Glutamatergic neuron (in vitro differentiated cells): ENCODE measurements at regions not wholly inside any gene's neighbourhood (a gene's known extent, or its start where the extent isn't known, plus 50 kb on each side); places are given as distances from the start of the nearest gene placed in this dataset.
A peak's percentile ranks its signal among the peaks of the same experiment; 100 is the strongest.
"Not testable (repeated sequence)": the region's sequence is repeated elsewhere in the genome, so short reads cannot be mapped to it uniquely, and the experiment has no call there.

Experiments
- DNase-seq: peaks from one replicate; pipeline ENCODE4 v3.0.0; 2022
- H3K27ac Mint-ChIP-seq: one replicate; pipeline ENCODE4 v1.8.0; 2020; ENCODE audit warnings: mild to moderate bottlenecking, mixed read lengths, inconsistent platforms; ENCODE audit not compliant: unreplicated experiment
- H3K27me3 Mint-ChIP-seq: one replicate; pipeline ENCODE4 v1.8.0; 2020; ENCODE audit warnings: mild to moderate bottlenecking, moderate library complexity, mixed read lengths, inconsistent platforms; ENCODE audit not compliant: unreplicated experiment
- H3K36me3 Mint-ChIP-seq: one replicate; pipeline ENCODE4 v1.8.0; 2020; ENCODE audit warnings: mild to moderate bottlenecking, mixed read lengths, inconsistent platforms; ENCODE audit not compliant: unreplicated experiment
- H3K4me1 Mint-ChIP-seq: one replicate; pipeline ENCODE4 v1.8.0; 2020; ENCODE audit warnings: mild to moderate bottlenecking, low read depth, mixed read lengths, inconsistent platforms; ENCODE audit not compliant: unreplicated experiment
- H3K4me3 Mint-ChIP-seq: one replicate; pipeline ENCODE4 v1.8.0; 2020; ENCODE audit warnings: mild to moderate bottlenecking, mixed read lengths, inconsistent platforms; ENCODE audit not compliant: unreplicated experiment
- H3K9me3 Mint-ChIP-seq: one replicate; pipeline ENCODE4 v1.8.0; 2020; ENCODE audit warnings: mild to moderate bottlenecking, moderate library complexity, mixed read lengths, inconsistent platforms; ENCODE audit not compliant: unreplicated experiment
- TF ChIP-seq, protein P1 (sequence below): fragments of 200-600 bp; sonication (generic); IDR thresholded peaks from one replicate; pipeline ENCODE4 v1.5.0; 2021; ENCODE audit not compliant: partially characterized antibody, unreplicated experiment

DNA sequence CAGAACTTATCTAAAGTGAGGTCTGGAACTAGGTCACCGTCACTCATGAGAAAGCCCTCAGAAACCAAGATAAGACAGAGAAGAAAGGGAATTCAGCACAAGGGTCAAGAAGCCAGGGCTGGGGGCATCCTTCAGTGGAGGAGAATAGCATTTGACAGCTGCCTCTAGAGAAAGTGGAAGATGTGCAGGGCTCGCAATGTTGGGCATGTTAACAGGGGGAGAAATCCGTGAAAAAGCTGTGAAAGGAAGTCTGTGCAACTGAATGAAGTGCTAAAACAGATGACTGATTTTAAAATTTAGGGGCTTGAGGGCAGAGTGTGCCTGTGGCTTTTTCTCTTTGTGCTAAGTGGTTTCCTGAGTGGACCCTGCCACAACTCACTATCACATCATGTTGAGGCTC lies 97.7 kb upstream of the IFNG-AS1 start:
- Mint-ChIP-seq H3K9me3 (peaks cover 5% of the 10 kb centered on the region), H3K27me3 (peaks cover 8% of the 10 kb centered on the region), H3K27ac (peak overlapping the region; percentile 76), H3K4me1 (peaks cover 13% of the 10 kb centered on the region), H3K36me3 (no peaks in the 10 kb centered on the region), H3K4me3 (peak overlapping the region; percentile 15)
- no peak for DNase-seq
- TF ChIP-seq, protein P1, sequence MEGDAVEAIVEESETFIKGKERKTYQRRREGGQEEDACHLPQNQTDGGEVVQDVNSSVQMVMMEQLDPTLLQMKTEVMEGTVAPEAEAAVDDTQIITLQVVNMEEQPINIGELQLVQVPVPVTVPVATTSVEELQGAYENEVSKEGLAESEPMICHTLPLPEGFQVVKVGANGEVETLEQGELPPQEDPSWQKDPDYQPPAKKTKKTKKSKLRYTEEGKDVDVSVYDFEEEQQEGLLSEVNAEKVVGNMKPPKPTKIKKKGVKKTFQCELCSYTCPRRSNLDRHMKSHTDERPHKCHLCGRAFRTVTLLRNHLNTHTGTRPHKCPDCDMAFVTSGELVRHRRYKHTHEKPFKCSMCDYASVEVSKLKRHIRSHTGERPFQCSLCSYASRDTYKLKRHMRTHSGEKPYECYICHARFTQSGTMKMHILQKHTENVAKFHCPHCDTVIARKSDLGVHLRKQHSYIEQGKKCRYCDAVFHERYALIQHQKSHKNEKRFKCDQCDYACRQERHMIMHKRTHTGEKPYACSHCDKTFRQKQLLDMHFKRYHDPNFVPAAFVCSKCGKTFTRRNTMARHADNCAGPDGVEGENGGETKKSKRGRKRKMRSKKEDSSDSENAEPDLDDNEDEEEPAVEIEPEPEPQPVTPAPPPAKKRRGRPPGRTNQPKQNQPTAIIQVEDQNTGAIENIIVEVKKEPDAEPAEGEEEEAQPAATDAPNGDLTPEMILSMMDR, result no peak

GRCh38 chr12:67892259-67893021 lies 96.8 kb upstream of the IFNG-AS1 start:
- Mint-ChIP-seq H3K9me3 (peaks cover 5% of the 10 kb centered on the region), H3K27ac (peak overlapping the region; percentile 76), H3K36me3 (no peaks in the 10 kb centered on the region), H3K27me3 (peaks cover 9% of the 10 kb centered on the region), H3K4me1 (peaks cover 13% of the 10 kb centered on the region), H3K4me3 (no peak overlapping the region)
- TF ChIP-seq, protein P1, result no peak
- peak; percentile 57 for DNase-seq

- Mint-ChIP-seq H3K27ac (peak overlapping the region; percentile 71), H3K4me3 (no peak overlapping the region), H3K27me3 (peaks cover 9% of the 10 kb centered on the region), H3K4me1 (peaks cover 13% of the 10 kb centered on the region), H3K36me3 (no peaks in the 10 kb centered on the region), H3K9me3 (peaks cover 5% of the 10 kb centered on the region)
- no peak for DNase-seq
- TF ChIP-seq, protein P1, result no peak
Observed at GRCh38 chr12:67893022-67893580, 96.1 kb upstream of the IFNG-AS1 start.

GRCh38 chr12:67900418-67900817 lies 88.8 kb upstream of the IFNG-AS1 start:
- not testable (repeated sequence) for H3K4me1 Mint-ChIP-seq, DNase-seq, H3K36me3 Mint-ChIP-seq, H3K27ac Mint-ChIP-seq, H3K27me3 Mint-ChIP-seq, H3K4me3 Mint-ChIP-seq, H3K9me3 Mint-ChIP-seq

DNA sequence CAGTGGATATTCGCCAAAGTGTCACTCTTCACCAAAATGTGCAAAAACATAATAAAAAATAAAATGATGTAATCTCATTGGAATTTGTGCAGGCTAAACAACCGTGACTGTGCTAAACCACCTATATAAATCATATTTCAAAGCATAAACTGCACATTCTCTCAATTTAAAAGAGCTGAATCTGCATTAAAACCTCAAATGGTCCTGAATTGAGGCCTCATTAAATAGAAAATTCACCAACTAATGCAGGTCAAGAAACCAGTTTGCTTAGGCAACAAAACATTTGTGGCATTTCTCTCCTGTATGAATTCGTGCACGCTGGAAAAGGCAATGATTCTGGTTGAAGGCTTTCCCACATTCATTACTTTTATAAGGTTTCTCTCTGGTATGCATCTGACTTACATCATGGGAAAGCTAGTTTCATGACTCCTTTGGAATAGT lies 80.1 kb upstream of the IFNG-AS1 start:
- no peak overlapping the region for H3K27ac Mint-ChIP-seq

More for the DNA sequence above, 80.1 kb upstream of the IFNG-AS1 start:
- H3K36me3 Mint-ChIP-seq, result no peaks in the 10 kb centered on the region
- TF ChIP-seq, protein P1, result no peak
- H3K9me3 Mint-ChIP-seq, result no peaks in the 10 kb centered on the region
- no peaks in the 10 kb centered on the region for H3K4me1 Mint-ChIP-seq
- H3K4me3 Mint-ChIP-seq, result no peak overlapping the region
- H3K27me3 Mint-ChIP-seq, result peaks cover 1% of the 10 kb centered on the region
- DNase-seq, result no peak
